NCI-H2081 treated with DMSO at 0.1 percent for 48 hours (cell line): ENCODE measurements at regions not wholly inside any gene's neighbourhood (a gene's known extent, or its start where the extent isn't known, plus 50 kb on each side); places are given as distances from the start of the nearest gene placed in this dataset.
"Not testable (repeated sequence)": the region's sequence is repeated elsewhere in the genome, so short reads cannot be mapped to it uniquely, and the experiment has no call there.

ENCODE experiments used
- DNase-seq: peaks from one replicate; lab custom pipeline; 2025; lab: John Stamatoyannopoulos, UW

DNA sequence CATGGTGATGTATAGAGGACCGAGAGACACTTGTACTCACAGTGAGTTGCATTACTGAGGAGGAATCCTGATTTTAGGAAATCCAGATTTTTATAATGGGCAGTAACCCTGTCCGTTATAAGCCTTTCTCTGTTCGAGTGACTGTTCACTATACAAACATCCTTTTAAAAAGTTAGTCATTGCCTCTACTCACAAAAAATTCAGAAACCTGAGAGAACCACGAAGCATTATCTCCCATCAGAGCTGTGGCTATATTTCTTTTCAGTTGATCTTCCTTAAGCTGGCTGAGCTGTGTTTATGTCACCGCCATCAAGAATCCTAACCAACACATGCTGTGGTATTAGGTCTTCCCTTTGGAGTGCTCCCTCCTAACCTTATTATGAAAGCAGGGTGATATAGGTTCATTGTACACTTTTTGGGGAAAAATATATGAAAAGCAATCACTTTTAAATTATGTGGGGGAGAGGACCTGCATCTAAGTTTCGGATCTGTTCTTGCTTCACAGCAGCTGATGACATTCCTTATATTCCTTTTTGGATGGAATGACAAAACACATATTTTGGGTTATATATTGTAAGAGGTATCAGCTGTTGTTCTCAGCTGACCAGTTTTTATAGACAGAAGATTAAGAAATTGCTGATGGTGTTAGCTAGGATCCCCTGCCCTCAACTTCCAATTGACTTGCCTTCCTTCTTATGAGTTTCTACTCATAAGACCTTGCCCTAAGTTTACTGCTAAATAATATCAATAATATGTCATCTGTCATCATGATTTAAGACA is 465.9 kb upstream of the RASGRP1 start:
- no peak for DNase-seq

DNA sequence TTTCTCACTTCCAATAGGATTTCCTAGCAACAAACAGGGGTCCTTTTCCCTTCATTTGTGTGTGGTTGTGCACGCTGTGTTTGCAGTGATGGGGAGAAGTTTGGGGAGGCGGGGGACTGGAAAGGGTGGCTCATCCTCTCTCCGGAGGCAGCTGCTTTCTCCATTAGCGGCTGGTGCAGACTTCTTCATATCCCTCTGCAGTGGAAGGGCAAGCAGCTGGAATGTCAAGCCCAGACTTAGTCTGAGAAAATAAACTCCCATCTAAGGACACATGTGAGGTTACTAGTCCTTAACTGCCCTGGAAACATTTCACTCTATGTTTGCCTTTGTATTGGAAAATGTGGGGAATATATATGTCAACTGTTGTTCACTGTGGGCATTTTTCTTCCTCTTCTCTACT is 467.0 kb upstream of the RASGRP1 start:
- no peak for DNase-seq

DNA sequence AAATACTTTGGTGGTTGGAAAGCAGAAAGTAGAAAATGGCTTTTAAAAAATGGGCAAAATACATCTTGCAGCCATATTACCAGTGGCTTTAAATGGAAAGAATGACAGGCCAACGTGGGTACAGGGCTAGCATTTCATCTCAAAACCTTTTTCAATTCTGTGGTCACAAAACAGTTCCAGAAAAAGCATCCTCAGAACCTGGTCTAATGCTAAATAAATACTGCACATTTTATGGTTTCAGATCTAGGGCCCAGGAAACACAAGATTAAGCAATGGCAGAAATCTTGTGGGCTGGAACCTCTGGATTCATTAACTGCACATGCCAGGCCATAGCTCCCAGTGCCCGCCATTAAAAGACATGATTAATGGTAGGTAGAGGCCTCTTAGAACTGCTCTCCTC is 470.2 kb upstream of the RASGRP1 start:
- DNase-seq = no peak

DNA sequence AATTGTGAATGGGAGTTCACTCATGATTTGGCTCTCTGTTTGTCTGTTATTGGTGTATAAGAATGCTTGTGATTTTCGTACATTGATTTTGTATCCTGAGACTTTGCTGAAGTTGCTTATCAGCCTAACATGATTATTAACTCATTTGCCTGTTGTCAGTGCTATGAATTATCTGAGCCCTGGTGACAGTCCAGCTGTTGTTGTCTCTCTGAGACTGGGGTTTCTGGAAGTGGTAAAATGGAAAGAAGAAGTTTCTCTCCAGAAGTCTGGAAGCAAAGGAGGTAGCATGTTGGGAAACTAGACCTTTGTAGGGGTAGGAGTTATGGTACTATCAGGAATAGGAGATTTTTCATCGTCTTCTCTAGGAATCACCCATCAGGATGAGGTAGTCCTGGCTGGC is 473.0 kb upstream of the RASGRP1 start:
- not testable (repeated sequence) for DNase-seq

DNA sequence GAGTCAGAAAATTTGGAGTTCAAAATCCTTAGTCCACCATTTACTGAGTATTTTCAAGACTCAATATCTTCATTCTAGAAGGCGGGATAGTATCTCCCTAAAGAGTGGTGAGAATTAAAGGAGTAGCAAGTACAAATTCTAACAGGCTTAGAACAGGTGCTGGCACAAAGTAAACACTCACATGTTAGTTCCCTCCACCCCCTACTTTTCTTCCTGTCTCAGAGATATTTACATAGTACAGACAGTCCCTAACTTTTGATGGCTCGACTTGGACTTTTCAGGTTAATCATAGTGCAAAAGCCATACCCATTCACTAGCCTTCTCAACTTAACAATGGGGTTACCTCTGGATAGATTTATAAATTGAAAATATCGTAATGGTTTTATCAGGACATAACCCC is 476.2 kb upstream of the RASGRP1 start:
- no peak for DNase-seq

DNA sequence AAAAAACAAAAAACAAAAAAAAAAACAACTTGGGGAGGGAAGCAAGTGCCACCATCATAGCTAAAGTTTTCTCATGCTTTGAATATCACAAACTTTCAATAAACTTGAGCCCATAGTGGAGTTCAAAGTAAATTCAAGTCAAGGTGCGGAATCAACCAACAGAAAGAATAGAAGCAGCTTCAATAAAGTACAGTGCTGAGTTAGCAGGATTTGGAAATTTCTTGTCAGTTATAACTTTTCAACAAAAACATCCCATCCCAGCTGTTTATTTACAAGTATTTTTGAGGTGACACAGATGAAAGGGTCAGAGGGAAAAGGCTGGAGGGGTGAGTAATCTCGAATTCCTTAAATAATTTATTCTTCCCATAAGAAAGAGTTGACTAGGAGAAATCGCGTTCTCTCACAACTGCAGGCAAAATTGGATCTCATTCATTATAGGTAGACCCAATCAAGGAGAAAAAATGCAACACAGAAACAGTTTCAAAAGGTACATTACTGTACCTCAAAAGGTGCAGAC is 477.4 kb upstream of the RASGRP1 start:
- DNase-seq = no peak

DNA sequence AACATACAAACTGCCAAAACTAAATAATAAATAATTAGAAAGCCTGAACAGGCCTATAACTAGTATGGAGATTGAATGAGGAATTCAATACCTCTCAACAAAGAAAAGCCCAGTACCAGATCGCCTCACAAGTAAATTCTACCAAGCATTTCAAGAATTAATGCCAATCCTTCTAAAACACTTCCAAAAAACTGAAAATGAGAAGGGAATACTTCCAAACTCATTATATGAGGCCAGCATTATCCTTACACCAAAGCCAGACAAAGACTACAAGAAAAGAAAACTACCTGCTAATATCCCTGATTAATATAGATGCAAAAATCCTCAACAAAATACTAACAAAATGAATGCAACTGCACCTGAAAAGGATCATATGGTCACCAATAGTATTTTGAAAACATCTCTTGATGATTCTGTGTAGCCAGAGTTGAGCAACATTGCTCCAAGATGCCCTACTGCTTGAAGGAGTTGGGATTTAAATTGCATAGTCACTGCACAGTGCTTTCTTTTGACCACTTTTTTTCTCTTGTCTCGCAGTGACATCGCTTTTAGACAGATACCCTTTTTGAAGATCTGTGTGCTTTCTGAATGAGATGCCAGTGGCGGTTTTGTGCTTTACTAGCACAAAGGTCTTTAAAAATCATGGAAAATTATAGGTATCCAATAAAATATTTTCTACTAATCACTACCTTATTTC is 487.2 kb upstream of the RASGRP1 start:
- no peak for DNase-seq

DNA sequence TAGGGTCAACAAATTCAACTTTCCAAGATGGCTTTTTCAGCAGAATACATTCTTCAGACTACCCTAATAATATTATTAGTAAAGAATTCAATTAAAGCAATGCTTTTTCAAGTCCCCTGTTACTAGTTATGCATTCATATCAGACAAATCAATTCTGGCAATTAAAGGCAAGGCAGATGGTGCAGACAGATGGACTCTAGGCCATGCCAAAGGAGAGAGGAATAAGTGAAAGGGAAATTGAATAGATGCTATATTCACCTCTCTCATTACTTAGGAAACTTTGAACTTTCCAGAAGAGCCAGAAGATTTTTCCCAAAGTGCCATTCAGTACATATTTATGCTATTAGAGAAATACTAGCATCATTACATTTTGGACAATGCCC is 487.7 kb upstream of the RASGRP1 start:
- DNase-seq = no peak

DNA sequence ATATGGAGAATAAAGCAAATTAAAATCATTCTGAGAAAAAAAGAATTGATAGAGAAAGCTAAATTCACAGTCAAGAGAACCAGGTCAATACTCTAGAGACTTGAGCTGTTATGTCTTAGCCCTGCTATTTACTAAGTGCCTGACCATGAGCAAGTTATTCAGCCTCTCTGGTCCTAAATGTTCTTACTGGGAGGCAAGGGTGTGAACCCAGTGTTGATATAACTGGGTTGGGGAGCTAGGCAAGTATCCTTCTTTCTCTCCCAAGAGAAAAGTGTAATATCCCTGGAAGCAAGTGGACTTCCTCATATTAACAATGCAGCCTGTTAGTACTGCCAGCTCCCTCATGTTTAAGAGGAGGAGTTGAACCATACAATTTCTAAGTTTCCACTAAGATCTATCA is 488.9 kb upstream of the RASGRP1 start:
- DNase-seq = no peak

DNA sequence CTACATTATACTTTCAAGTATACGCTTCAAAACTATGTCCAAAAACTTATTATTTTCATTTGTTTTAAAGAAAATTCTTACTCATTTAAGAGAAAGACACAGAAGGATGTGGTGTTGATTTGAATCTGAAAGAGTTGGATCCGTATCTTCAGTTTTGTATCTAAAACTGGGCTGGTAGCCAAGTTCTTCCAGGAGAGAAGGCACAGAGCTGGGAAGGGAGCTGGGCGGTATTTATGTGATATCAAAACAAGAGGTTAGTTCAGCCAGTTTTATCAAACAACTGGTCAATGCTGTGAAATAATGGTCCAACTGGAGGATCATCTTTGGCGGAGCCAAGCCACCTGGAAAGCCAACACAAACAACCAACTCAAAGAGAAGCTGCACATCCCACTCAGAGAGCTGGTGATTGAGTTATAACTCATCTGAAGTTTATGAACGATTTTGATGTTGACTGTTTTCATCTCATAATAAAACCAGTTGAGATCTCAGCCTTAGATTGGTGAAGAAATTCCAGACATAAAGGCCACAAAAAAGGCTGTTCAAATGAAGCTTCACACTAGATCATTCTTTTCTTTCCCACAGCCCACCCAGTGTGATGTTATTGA is 489.6 kb upstream of the RASGRP1 start:
- DNase-seq = no peak

DNA sequence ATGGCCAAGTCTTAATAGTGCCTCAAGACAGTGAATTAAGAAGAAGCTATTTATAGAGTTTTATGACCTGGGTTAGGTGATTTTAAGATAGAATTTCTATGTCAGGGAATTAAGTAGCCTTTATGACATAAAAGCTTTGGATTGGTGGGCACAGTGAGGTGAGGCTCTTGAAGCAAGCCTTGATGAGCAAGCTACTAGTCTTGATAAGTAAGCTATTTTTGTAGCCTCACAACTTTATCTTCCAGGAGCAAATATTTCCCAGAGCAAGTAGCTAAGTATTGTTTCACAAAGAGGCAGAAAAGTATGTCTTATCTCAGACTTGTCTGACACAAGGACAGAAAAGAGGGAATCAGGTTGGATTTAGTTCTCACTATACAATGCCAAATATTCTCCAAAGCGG is 491.7 kb upstream of the RASGRP1 start:
- no peak for DNase-seq

DNA sequence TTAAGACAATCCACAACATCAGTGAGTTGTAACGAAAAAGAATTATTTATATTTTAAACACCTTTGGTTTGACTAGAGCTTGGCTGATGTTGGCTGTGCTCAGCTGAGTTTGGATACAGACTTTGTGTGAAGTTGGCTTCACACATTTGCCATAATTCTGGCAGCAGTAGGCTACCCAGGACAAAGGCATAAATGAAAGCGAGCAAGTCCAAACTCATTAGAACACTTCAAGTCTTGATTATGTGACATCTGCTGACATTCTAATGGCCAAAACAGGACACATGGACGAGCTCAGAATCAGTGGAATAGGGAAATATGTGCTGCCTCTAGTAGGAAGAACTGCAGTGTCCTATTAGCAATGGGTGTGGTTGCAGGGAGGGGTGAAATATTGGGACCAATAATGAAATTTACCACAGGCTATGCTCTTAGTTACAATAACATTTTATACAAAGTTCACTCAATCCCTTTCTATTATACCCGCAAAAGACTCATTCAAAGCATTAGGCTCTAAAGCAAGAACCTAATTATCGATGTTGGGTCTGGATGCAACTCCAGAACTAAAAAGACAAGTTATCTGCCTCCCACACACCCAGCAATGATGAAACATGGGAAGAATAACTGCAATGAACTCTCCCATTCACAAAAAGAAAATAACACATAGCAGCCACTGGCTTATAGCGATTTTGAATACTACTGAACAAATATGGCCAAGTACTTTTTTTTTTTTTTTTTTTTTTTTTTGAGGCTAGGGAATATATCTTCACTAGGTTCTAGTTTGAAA is 493.9 kb upstream of the RASGRP1 start:
- DNase-seq = no peak

DNA sequence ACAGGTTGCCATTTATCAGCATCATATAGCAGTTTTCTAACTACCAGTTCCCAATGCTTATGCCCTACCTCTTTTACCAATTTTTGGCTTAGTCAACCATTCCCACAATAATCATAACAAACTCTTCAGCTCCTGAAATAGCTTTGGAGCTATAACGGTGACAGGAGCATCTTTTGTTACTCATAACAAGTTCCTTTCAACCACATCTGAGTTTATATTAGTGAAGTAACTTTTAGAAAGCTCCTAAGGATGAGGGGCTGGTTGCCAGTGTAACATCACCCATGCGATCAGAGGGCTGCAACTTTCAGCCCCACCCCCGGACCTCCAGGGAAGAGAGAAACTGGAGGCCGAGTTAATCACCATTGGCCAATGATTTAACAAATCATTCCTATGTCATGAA is 495.3 kb upstream of the RASGRP1 start:
- DNase-seq = no peak

DNA sequence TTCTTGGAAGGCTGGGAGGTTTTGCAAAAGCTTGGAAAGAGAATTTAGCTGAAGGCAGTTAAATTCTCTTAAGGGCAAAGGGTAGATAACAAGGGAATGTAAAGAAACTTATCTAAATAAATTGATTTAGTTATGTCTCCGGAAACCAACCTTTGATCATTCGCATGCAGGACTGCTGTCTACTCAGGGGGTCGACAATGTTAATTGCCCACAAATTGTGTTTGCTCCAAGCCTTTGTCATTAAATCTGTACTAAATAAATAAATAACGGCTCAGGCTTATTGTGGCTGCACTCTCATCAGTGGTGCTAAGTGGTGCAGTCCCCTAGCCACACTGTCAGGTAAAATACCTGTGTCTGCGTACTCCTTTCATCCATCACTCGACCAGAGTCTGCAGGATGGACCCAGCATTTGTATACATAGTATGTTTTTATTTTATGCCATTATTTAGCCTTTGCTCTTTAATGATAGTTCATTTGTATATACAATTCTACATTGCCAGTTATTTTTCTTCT is 497.4 kb upstream of the RASGRP1 start:
- DNase-seq = no peak

DNA sequence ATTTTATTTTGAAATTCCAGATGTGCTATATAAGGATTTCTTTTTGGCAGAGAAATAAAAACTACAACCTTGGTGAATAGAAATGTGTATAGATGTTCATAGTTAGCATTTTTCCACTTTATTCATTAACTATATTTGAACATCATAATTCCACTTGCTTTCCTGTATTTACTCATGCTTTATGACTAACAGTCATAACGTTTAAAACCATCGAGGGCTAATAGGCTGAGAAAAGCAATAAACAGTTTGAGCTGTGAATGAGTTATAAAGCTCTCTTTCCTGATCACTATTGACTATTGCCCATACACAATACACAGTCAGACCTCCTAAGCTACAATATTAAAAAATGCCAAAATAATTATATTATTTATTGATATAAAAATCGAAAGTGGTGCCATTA is 502.1 kb upstream of the RASGRP1 start:
- DNase-seq = no peak

DNA sequence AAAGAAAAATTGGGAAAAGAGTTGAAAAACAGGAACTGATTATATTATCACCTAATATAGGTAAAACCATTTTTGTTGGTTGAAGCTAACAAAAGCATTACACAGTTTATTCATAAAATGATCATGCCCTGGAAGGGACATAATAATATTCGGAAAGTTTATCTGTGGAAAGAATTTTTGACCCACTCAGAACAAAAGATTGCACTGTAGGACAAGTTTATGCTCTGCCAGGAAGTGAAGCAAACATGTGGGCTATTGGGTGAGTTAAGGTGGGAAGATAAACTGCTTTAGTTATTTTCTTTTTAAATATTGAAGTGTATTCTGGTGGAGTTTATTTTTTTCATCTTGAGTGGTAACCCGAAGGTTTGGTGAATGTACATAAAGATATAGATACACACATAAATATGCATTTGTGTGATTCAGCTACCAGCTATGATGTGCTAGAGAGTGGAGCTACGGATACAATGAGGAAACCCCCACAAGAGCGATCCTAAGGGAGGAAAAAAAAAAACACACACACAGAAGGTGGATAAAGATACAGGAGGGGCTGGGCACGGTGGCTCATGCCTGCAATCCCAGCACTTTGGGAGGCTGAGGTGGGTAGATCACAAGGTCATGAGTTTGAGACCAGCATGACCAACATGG is 506.4 kb upstream of the THBS1 start:
- DNase-seq = no peak

DNA sequence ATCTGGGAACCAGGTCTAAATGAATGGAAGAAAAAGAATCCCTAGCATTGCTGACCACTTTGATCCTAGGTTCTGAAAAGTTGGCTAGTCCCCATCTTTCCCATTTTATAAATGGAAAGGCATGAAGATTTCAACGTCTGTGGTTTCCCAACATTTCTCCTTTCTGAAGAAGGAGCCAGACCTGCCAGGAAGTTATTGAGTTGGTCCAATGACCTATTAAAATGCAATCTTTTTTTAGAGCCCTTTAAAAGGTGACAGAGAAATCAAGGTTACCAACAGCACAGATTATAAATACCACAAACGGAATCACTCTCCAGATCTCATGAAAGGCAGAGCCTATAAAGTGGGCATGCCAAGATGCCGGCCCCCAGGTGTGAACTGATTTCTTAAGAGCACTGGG is 505.6 kb upstream of the THBS1 start:
- DNase-seq = no peak

DNA sequence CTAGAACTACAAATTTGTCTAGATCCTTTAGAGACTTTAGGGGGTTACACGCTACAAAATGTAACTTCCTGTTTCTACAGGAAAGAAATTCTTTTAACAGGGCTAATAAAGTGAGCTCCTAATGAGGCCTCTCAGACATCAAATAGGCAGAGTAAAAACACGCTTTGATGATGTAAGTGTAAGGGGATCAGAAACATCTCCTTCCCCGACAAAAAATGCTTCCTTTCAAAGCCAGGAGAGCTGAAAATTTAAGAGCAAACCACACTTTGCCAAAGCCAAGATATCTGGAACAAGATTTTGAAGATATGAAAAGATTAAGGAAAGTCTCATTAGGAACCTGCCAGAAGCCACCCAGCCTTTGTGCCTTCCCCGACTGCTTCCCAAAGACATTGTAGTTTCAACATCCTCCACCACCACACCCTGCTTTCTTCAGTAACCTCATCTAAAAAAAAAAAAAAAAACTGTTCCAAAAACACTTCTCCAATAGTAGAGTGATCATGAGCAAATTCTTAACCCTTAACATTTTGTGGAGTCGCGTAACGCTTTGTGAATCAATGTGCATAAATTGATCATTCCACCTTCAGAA is 505.0 kb upstream of the THBS1 start:
- no peak for DNase-seq

DNA sequence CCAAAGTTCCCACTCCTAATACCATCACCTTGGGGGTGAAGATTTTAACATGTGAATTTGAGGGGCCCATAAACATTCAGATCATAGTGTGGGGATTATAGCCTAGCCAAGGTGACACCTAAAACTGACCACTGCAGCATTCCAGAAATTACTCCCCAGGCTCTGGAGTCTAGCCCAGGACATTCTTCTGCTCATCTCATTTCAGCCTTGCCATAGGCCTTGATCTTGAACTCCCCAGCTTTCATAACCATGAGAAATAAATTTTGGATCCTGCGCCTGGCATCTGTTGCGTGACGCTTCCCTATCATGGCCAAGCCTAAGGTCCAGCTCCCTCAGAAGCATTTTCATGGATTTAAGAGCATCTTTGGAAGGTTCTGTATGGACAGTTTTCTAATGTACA is 502.9 kb upstream of the THBS1 start:
- DNase-seq = no peak

DNA sequence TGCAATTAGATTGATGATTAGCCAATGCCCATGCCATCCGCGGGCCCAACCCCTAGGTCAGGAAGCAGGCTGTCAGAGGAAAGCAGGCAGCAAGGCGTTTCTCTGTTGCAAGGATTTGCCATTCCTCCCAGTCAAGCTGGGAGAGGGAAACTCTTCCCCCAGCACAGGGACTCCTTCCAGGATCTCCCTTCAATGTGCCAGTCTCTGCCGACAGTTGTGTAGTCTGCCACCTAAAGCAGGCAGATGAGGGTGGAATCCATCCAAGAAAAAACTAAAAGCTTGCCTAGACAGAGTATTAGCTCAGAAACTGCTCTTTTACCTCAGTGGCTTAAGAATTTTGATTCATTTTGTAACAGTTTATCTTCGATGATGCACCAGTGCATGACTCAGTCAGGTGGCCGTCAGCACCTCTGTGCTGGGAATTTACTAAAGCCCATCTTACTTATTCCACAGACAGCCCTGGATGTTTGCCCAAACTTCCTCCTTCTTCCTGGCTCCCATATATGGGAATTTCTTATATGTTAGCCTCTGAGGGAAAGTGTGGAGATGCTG is 501.5 kb upstream of the THBS1 start:
- no peak for DNase-seq

DNA sequence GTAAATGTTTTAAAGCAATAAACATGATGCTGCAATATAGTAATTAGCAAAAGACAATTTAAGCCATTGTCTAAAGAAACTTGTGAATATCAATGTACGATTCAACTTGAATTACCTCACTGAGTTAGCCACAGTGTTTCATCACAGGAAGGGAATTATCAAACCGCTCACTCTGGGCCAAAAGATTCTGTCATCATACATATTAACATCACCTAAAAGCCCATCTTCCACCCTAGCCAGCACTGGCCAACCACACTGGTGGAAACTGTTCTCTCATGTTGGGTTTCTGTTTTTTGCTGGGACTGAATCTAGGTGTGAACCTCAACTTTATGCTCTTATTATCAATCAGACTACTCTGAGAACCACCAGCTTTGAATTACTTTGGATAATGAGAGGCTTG is 497.7 kb upstream of the THBS1 start:
- no peak for DNase-seq
